Activated CD4-positive, CD25-positive, alpha-beta regulatory T cell treated with anti-CD3 and anti-CD28 coated beads, Interleukin-2, amount 50 U/mL, for 24 hours (primary cell): ENCODE measurements at regions not wholly inside any gene's neighbourhood (a gene's known extent, or its start where the extent isn't known, plus 50 kb on each side); places are given as distances from the start of the nearest gene placed in this dataset.
"Not testable (repeated sequence)": the region's sequence is repeated elsewhere in the genome, so short reads cannot be mapped to it uniquely, and the experiment has no call there.

Experiments used
- ATAC-seq, 2 donors: fragments of 150-1000 bp; cut with Tn5 transposase; one replicate each; pipeline ENCODE4 v1.10.0; 2021; ENCODE audit warnings: mild to moderate bottlenecking in 1 of 2, moderate library complexity in 1 of 2

DNA sequence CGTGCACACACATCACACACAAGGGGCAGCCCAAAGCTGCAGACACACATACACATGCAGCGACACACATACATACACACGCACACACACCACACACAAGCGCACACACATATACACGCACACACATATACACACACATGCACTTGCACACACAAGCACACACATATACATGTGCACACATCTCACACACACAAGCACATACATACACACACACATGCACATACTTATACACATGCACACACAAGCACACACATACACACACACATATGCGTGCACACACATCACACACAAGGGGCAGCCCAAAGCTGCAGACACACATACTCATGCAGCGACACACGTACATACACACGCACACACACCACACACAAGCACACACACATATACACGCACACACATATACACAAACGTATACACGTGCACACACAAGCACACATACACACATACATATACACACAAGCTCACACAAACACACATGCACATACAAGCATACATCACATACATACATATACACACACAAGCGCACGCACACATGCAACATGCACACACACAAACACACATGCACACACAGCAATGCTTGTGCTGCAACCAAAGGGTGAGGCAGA lies 178.8 kb upstream of the PFKP start:
- ATAC-seq = no peak

GRCh38 chr10:2887391-2888070 lies 179.8 kb upstream of the PFKP start:
- ATAC-seq = no peak

GRCh38 chr10:2886662-2887061 lies 180.7 kb upstream of the PFKP start:
- no peak for ATAC-seq

- no peak for ATAC-seq
Observed at GRCh38 chr10:2885288-2886278, 181.8 kb upstream of the PFKP start.

DNA sequence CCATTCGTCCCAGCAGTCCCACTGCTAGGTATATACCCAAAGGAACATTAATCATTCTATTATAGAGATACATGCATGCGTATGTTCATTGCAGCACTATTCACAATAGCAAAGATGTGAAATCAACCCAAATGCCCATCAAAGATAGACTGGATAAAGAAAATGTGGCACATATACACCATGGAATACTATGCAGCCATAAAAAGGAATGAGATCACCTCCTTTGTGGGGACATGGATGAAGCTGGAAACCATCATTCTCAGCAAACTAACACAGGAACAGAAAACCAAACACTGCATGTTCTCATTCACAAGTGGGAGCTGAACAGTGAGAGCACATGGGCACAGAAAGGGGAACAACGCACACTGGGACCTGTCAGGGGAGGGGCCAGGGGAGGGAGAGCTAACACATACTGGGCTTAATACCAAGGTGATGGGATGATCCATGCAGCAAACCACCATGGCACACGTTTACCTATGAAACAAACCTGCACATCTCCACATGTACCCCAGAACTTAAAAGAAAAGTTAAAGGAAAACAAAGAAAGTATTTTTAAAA lies 183.3 kb upstream of the PFKP start:
- ATAC-seq = not testable (repeated sequence)

DNA sequence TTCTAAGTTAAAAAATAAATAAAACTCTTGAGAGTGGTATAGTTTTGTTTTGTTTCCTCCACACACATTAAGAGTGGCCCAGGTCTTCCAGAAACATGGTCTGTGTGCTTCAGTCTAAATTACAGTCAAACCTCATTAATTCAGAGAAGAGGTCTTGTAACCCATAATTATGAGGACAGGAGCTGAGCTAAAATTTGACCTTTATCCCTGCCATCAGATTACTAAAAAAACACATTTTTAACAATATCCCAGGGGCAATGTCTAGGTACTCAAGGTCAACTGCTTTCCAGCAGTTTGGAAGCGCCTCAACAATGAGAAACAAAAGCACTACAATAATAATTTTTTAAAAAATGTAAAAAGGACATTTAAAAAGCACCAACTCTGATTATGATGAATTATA lies 184.1 kb upstream of the PFKP start:
- ATAC-seq = no peak

GRCh38 chr10:2882628-2883027 lies 184.7 kb upstream of the PFKP start:
- no peak for ATAC-seq

DNA sequence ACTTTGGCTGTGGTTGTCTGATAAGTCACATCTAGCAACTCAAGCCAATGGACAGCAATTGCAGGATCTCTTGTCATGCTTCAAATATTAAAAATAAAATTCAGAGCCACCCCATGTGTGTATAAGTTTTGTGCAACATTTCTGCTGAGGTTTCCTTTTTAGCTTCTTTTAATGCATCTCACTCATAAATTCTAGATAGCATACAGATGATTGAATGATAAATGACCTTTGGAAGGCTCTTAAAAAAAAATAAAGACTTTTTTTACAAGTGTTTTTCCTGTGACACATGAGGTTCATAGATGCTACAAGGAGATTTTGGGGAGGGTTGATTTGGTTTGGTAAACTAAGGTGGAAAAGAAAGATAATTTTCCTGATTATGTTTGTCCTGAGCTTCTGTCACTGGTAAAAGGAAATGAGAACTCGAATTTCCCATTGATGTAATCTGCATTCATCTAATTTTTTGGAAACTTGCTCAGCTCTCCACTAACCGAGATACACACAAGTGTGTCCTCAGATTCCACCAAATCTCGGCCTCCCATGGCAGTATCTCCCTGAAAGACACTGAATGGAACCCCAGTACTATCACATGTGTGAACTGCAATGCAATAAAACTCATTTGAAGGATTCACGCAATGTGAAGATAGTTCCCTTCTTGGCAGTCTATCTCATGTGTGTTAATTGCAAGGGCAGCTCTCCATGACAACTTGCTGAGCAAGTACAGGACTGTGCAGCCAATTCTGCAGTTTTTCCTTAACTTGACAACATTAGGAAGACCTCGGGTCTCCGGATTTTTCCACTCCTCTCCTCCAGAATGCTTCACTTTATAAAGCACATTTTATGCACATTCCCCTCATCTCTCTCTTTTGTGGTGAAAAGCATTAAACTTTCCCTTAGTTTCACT lies 185.4 kb upstream of the PFKP start:
- ATAC-seq = no peak

DNA sequence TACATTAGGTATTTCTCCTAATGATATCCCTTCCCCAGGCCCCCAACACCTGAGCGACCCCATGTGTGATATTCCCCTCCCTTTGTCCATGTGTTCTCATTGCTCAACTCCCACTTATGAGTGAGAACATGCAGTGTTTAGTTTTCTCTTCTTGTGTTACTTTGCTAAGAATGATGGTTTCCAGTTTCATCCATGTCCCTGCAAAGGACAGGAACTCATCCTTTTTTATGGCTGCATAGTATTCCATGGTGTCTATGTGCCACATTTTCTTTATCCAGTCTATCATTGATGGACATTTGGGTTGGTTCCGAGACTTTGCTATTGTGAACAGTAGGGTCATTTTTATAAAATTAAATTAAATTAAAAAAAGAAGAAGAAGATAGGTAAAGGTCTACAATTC lies 187.3 kb upstream of the PFKP start:
- ATAC-seq = not testable (repeated sequence)

GRCh38 chr10:2878818-2879217 lies 188.5 kb upstream of the PFKP start:
- no peak for ATAC-seq

- no peak for ATAC-seq
Observed at GRCh38 chr10:2876032-2876431, 191.3 kb upstream of the PFKP start.

DNA sequence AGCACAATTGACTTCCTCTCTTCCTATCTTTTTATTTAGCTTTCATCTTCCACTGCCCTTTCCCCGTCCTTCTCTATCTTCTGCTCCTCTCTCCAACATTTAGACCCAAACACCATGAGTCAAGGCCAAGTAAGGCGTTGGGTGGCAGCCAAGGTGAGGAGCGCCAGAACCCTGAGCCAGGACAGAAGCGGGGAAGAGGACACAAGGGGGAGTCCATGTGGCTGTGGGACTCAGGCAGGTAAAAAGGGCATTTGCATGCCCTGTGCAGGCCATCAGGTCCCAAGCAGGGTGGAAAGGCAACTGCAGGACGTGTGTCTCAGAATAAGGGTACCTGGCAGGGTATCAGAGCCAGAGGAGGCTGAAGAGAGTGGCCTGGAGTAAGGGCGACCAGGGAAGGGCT lies 192.4 kb upstream of the PFKP start:
- no peak for ATAC-seq

DNA sequence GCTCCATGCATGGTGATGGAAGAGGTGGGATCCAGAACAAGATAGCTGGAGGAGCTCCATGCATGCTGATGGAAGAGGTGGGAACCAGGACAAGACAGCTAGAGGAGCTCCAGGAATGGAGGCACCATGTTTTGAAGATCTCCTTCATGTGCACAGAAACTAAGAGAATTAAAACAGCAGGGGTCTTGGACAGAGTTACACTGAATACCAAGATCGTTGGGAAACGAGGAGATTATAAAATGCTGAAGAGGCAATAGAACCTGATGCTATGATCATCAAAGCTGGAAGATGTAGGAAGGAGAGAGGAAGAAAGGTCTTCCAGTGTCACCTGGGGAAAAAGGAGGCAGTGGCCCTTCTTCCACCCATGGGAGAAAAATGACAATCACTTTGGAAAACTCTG lies 193.6 kb upstream of the PFKP start:
- no peak for ATAC-seq

DNA sequence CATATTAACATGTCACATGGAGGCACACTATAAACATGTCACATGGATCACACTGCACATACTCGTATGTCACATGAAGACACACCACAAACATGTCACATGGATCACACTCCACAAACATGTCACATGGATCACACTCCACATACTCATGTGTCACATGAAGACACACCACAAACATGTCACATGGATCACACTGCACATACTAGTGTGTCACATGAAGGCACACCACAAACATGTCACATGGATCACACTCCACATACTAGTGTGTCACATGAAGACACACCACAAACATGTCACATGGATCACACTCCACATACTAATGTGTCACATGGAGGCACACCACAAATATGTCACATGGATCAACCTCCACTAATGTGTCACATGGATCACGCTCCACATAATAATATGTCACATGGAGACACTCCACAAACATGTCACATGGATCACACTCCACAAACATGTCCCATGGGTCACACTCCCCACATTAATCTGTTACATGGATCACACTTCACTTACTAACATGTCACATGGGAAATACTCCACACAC lies 195.6 kb upstream of the PFKP start:
- ATAC-seq = no peak

DNA sequence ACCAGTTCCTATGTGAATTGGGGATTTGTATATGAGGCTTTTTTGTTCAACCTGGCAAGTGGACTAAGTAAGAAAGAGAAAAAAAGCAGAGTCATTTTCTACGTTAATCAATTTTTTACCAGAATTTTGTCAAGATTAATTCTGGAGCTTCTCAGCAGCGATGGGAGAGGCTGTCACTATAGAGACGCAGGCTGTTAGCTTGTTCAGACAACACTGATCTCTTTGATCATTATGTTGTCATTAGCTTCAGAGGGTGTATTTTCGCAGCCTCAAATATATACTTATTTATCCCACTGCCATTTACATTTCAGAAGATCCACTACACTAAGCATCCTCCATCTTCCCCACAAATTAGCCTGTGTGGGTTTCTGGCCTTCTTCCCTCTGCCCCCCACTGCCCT lies 196.7 kb upstream of the PFKP start:
- ATAC-seq = no peak

GRCh38 chr10:2867788-2868299 lies 199.5 kb upstream of the PFKP start:
- ATAC-seq = no peak

GRCh38 chr10:2866569-2866968 lies 200.8 kb upstream of the PFKP start:
- ATAC-seq = no peak

DNA sequence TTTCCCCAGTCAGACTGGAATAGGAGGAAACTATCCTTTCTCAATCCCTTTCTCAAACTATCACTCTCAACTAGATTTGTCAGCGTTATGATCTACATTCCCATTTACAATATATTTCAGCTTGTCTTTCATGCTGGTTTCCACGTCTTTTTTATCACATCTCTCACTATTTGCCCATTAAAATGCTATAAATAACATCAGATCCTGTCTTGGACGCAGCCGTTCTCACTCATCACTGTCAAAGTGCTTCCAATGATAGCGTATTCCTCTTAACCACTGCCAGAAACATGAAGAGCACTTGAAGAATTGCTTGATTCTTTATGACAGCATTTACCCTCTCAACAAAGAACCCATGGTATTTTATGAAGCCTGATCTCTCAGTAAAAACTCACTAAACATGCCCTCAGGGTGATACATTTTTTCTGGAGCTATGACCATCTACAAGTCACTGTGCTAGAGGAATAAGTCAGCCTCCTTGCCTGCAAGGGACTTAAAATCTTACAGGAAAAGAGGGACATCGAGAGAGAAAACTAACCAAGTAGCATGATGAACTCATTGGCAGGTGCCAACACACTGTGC lies 205.6 kb upstream of the PFKP start:
- ATAC-seq = no peak

DNA sequence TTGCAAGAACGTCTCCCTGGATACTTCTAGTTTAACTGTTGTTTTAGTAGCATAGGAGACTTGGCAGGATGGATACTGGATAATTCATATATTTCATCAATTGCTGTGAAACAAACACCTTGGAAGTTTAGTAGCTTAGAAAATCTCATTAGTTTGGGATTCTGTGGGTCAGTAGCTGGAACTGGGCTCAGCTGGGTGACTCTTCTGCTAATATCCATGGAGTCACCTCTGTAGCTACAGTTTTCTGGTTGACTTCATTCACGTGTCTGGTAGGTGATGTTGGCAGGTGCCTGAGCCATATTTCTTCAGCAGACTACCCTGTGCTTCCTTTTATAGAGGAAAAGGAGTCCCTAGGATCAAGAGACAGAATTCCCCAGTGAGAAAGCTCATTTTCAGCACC lies 208.9 kb upstream of the PFKP start:
- no peak for ATAC-seq

- no peak for ATAC-seq
Observed at GRCh38 chr10:2856598-2856997, 210.8 kb upstream of the PFKP start.

DNA sequence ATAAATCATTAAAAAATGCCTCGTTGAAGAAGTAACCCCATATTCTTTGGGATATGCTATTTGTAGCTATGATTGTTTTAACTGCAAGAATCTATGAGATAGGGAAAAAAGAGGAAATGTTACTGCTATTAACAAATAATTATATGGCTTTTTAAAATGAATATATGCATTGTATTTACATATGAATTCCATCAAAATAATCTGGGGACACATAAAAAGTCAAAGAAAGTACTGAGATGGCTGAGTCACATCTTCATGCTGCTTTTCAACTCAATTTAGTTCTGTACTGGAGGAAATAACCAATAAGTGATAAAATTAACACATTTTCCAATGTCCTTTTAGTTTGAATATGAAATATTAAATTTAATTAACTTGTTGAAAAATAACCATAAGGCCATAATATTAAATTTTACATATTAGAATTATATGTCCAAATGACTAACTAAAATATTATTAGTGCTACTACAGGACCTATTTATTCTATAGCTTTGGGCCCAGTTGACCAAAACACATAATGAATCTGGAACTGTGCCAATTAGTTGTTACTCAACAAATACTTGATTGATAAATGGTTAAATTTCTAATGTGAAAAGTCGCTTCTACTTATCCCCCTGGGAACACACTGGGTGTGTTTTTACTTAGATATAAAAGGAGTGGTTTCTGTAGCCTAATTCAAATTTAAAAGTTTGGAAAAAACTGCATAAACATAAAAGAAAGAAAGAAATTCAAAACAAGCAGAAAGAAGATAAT lies 214.6 kb upstream of the PFKP start:
- ATAC-seq = no peak
